KBM-7 (cell line): ENCODE measurements at regions not wholly inside any gene's neighbourhood (a gene's known extent, or its start where the extent isn't known, plus 50 kb on each side); places are given as distances from the start of the nearest gene placed in this dataset.
"Not testable (repeated sequence)": the region's sequence is repeated elsewhere in the genome, so short reads cannot be mapped to it uniquely, and the experiment has no call there.

ENCODE experiments used
- DNase-seq: peaks from one replicate; pipeline ENCODE4 v3.0.0-alpha.2; 2015
- in situ Hi-C: fragments of 300-500 bp; cut with MboI; formaldehyde crosslinking; loops from 2 replicates; pipeline ENCODE4 v1.14.3; 2020; ENCODE audit warnings: low sequenced_read_pairs, low pct_unique_long_range_greater_than_20kb, mixed read lengths

GRCh38 chrX:4150259-4150658 is 436.8 kb upstream of the PRKX start:
- in situ Hi-C loops = no loop called here
- no peak for DNase-seq

- DNase-seq = no peak
Measured at GRCh38 chrX:4129626-4130025, 416.2 kb upstream of the PRKX start.

DNA sequence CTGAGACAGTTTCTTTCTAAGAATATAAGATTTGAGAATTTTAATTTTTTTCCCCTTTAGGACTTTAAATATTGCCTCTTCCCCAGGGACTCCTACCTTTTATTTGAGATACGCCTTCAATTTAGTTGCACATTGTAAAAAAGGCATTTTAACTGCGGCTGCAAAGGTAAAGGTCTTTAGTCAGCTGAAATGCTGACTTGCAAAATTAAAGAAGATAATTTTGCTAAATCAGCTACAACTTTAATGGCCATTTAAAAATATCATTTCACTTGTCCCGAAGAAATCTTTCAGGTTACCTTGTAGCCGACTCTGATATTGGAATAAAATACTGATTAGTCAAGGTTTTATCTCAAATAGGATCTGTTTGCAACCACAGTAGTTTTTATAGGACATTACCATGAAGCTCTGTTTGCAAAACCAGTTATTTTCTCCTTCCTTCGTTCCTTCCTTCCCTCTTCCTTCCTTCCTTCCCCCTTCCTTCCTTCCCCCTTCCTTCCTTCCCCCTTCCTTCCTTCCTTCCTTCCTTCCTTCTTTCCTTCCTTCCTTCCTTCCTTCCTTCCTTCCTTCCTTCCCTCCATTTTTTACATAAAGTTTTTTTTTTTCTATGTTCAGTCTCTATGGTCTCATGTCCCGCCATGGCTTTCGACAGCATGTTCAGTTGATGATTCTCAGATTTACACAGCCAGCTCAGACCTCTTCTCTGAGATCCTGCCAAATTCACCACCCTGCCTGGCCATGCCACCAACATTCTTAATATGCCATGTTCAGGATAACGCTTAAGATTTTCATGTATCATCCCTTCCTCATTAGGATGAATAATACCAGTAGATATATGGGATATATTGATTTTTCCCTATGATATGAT is 405.4 kb upstream of the PRKX start:
- in situ Hi-C loops = no loop called here
- no peak for DNase-seq

More at GRCh38 chrX:4129626-4130025, 416.2 kb upstream of the PRKX start:
- in situ Hi-C loops = no loop called here

- no peak for DNase-seq
- in situ Hi-C loops = no loop called here
Measured at GRCh38 chrX:4110964-4111363, 397.5 kb upstream of the PRKX start.

GRCh38 chrX:4094926-4095325 is 381.5 kb upstream of the PRKX start:
- no peak for DNase-seq
- in situ Hi-C loops = no loop called here

GRCh38 chrX:4091046-4091760 is 377.8 kb upstream of the PRKX start:
- no peak for DNase-seq

DNA sequence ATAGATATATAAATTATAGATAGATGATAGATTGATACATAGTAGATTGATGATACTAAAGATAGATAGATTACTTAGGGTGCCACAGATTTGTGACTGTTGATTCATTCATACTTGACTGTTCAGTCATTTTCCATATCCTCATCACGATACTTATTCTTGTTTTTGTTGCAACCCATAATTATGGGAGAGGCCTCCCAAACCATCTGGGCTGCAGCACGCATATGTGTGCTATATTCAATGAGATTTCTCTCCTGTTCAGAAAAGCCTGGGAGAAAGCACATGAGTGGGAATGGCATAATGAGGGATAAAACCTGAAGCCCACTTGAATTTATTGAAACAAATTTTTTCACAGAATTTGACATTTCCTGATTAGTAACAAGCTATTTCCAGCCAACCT is 346.4 kb upstream of the PRKX start:
- DNase-seq = no peak
- in situ Hi-C loops = no loop called here

More at GRCh38 chrX:4091046-4091760, 377.8 kb upstream of the PRKX start:
- in situ Hi-C loops = no loop called here

- no peak for DNase-seq
- in situ Hi-C loops = no loop called here
Measured at GRCh38 chrX:4043951-4044350, 330.5 kb upstream of the PRKX start.

GRCh38 chrX:4035874-4036273 is 322.4 kb upstream of the PRKX start:
- no peak for DNase-seq
- in situ Hi-C loops = no loop called here

- in situ Hi-C loops = no loop called here
- DNase-seq = no peak
Measured at GRCh38 chrX:4028151-4028550, 314.7 kb upstream of the PRKX start.

GRCh38 chrX:4005281-4005680 is 291.8 kb upstream of the PRKX start:
- DNase-seq = no peak
- in situ Hi-C loops = no loop called here

GRCh38 chrX:4004822-4005221 is 291.4 kb upstream of the PRKX start:
- in situ Hi-C loops = no loop called here

DNA sequence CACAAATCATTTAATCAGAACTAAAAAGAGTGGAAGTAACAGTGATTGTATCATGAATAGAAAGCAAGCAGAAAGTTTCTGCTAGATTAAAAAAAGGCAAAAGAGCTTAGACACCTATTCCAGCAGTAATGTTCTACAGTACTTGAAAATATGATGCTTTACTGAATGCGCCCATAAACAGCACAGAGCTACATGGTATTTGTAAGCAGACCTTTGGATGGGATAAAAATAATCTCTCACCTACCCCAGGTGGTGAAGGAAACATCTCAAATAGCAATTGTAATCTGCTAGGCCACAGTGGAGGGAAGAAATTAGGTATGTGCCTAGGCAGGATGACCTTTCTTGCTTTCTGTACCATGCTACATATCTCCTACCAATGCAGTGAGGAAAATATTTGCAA is 280.9 kb upstream of the PRKX start:
- in situ Hi-C loops = no loop called here
- peak; percentile 37 for DNase-seq

More at GRCh38 chrX:4004822-4005221, 291.4 kb upstream of the PRKX start:
- no peak for DNase-seq

DNA sequence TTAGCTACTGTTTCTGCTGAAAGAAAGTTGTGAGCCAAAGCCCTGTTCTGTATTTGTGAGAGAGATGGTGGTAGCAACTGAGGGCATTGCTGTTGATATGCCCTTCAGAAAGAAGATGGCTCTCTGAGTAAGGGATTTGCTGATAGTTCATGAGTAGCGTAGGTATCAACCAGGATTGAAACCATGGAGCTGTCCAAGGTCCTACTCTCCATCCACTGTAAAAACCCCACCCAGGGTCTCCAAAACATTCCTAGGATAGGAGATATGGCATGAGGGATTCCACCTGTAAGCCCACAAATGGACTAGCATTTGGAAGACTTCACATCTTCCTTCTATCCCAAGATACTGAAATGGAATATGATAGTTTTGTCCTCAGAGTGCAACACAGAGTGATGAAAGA is 277.1 kb upstream of the PRKX start:
- in situ Hi-C loops = no loop called here
- DNase-seq = peak; percentile 6

DNA sequence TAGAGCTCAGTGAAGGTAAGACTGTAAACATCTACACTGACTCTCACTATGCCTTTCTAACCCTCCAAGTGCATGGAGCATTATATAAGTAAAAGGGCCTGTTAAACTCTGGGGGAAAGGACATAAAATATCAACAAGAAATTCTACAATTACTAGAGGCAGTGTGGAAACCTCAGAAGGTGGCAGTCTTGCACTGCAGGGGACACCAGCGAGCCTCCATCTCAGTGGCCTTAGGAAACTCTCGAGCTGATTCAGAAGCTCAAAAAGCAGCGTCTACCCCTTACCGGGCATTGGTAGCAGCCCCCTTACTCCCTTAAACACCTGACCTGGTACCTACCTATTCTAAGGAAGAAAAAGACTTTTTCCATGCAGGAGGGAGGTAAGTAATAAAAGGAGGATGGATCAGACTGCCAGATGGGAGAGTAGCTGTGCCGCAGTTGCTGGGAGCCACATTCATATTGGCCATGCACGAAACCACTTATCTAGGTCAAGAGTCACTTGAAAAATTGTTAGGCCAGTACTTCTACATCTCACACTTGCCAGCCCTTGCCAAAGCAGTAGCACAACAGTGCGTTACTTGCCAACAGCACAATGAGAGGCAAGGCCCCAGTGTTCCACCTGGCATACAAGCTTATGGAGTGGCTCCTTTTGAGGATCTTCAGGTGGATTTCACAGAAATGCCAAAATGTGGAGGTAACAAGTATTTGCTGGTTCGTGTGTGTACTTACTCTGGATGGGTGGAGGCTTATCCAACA is 258.8 kb upstream of the PRKX start:
- DNase-seq, in situ Hi-C loops: not testable (repeated sequence)

GRCh38 chrX:3968749-3969148 is 255.3 kb upstream of the PRKX start:
- DNase-seq = no peak
- in situ Hi-C loops = no loop called here

- DNase-seq = no peak
- in situ Hi-C loops = no loop called here
Measured at GRCh38 chrX:3963980-3964379, 250.5 kb upstream of the PRKX start.

GRCh38 chrX:3962511-3963311 is 249.3 kb upstream of the PRKX start:
- DNase-seq = peak; percentile 51
- in situ Hi-C loops = no loop called here

DNA sequence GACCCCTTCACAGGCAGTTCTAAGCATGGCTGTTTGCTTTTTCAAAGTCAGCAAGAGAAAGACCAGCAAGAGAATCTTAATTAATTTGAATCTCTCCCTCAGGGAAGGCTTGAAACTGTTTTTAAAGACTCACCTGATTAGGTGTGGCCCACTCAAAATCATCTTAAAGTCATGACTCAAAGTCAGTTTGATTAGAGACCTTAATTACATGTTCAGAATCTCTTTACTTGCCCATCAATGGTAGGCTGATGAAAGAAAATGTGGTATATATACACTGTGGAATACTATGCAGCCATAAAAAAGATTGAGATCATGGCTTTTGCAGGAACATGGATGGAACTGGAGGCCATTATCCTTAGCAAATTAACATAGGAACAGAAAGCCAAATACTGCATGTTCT is 247.5 kb upstream of the PRKX start:
- DNase-seq = no peak
- in situ Hi-C loops = no loop called here
